Suprapubic skin (tissue), 4 donors: ENCODE measurements at regions not wholly inside any gene's neighbourhood (a gene's known extent, or its start where the extent isn't known, plus 50 kb on each side); places are given as distances from the start of the nearest gene placed in this dataset.

Source experiments
- CTCF ChIP-seq, 2 donors: fragments of 200-600 bp in 1 of 2; fragments of 450-650 bp in 1 of 2; sonication (generic) in 1 of 2; IDR thresholded peaks; one replicate each; pipeline ENCODE4 v1.5.1; 2016 to 2019; ENCODE audit warnings: antibody characterized with exemption in 2 of 2, mild to moderate bottlenecking in 1 of 2, moderate library complexity in 1 of 2
- EP300 ChIP-seq: sonication (generic); formaldehyde crosslinking; IDR thresholded peaks from one replicate; pipeline ENCODE4 v1.6.1; 2017; ENCODE audit warnings: antibody characterized with exemption
- POLR2A ChIP-seq, 2 donors: fragments of 450-650 bp; IDR thresholded peaks; one replicate each; pipeline ENCODE4 v1.6.1; 2017; ENCODE audit warnings: antibody characterized with exemption in 2 of 2, mild to moderate bottlenecking in 2 of 2, moderate library complexity in 2 of 2
- POLR2AphosphoS5 ChIP-seq, 3 donors: sonication (generic); formaldehyde crosslinking; IDR thresholded peaks; one replicate each; pipeline ENCODE4 v1.6.1; 2017; ENCODE audit warnings: antibody characterized with exemption in 3 of 3

- TF ChIP-seq POLR2AphosphoS5 (IDR thresholded peaks at IDR 0.05) (no peak), POLR2A (IDR thresholded peaks at IDR 0.05) (no peak), EP300 (no peak), CTCF (IDR thresholded peaks at IDR 0.05) (no peak)
Observed at GRCh38 chr21:32200029-32200428, 78.8 kb downstream of the MIS18A start.
